ENCODE measurements at regions not wholly inside any gene's neighbourhood (a gene's known extent, or its start where the extent isn't known, plus 50 kb on each side); places are given as distances from the start of the nearest gene placed in this dataset.

- peaks cover 47% of the 10 kb centered on the region for H3K4me1 Mint-ChIP-seq (ENCODE audit: low read depth, unreplicated experiment)
- no peak overlapping the region for H3K4me3 Mint-ChIP-seq (ENCODE audit: unreplicated experiment)
- H3K27me3 ChIP-seq (replicated peaks; ENCODE audit: control insufficient read depth, insufficient read depth, low read length), result no peaks in the 10 kb centered on the region
- H3K9me3 ChIP-seq, result peaks cover 12% of the 10 kb centered on the region; the same call in 1 of the 2 replicates
- H3K36me3 Mint-ChIP-seq (ENCODE audit: insufficient read depth, unreplicated experiment), result peaks cover 10% of the 10 kb centered on the region
- no peaks in the 10 kb centered on the region for H3K27me3 Mint-ChIP-seq (ENCODE audit: insufficient read depth, unreplicated experiment)
- ChIA-PET CTCF (no interaction called here), POLR2A (no interaction called here)
- BruUV-seq (replicated peaks), result no TSS peak
- intact Hi-C loops (cut with micrococcal nuclease; ENCODE audit: unreplicated experiment), result loop anchor here (5.0 kb wide), 1 partner anchor 143 kb away; no protein-coding TSS in a partner anchor
- no peak overlapping the region for H3K4me3 ChIP-seq (ENCODE audit: low read depth, low read length)
- H3K36me3 ChIP-seq (ENCODE audit: control insufficient read depth, insufficient read depth, low read length), result no peaks in the 10 kb centered on the region
- H3K27ac Mint-ChIP-seq (ENCODE audit: unreplicated experiment), result peak overlapping the region; percentile 95
- H3K9me3 Mint-ChIP-seq (ENCODE audit: unreplicated experiment), result no peaks in the 10 kb centered on the region
- peaks cover 69% of the 10 kb centered on the region for H3K4me1 ChIP-seq
- DNase-seq, result no peak
- TF ChIP-seq CTCF (IDR thresholded peaks at IDR 0.05; ENCODE audit: insufficient read depth in 1 of 2, low read depth in 1 of 2, low read length in 1 of 2, severe bottlenecking in 1 of 2, unreplicated experiment in 1 of 2), result no peak
These were observed 357.0 kb downstream of the LRRC70 start for GRCh38 chr5:62935660-62936059.

GRCh38 chr5:62934319-62934718 is 355.7 kb downstream of the LRRC70 start:
- peaks cover 10% of the 10 kb centered on the region for H3K36me3 Mint-ChIP-seq (ENCODE audit: insufficient read depth, unreplicated experiment)
- Histone ChIP-seq H3K27me3 (replicated peaks; ENCODE audit: control insufficient read depth, insufficient read depth, low read length) (no peaks in the 10 kb centered on the region), H3K36me3 (ENCODE audit: control insufficient read depth, insufficient read depth, low read length) (no peaks in the 10 kb centered on the region), H3K9me3 (peaks cover 3% of the 10 kb centered on the region; the same call in 1 of the 2 replicates), H3K4me3 (ENCODE audit: low read depth, low read length) (no peak overlapping the region), H3K4me1 (peaks cover 68% of the 10 kb centered on the region)
- peaks cover 44% of the 10 kb centered on the region for H3K4me1 Mint-ChIP-seq (ENCODE audit: low read depth, unreplicated experiment)
- no peak for TF ChIP-seq CTCF (IDR thresholded peaks at IDR 0.05; ENCODE audit: insufficient read depth in 1 of 2, low read depth in 1 of 2, low read length in 1 of 2, severe bottlenecking in 1 of 2, unreplicated experiment in 1 of 2)
- no peaks in the 10 kb centered on the region for H3K9me3 Mint-ChIP-seq (ENCODE audit: unreplicated experiment)
- BruUV-seq (replicated peaks), result no TSS peak
- H3K27me3 Mint-ChIP-seq (ENCODE audit: insufficient read depth, unreplicated experiment), result no peaks in the 10 kb centered on the region
- ChIA-PET CTCF (no interaction called here), POLR2A (no interaction called here)
- no peak for DNase-seq
- H3K27ac Mint-ChIP-seq (ENCODE audit: unreplicated experiment), result no peak overlapping the region
- intact Hi-C loops (cut with micrococcal nuclease; ENCODE audit: unreplicated experiment), result no loop called here
- no peak overlapping the region for H3K4me3 Mint-ChIP-seq (ENCODE audit: unreplicated experiment)

- no peaks in the 10 kb centered on the region for H3K27me3 ChIP-seq (replicated peaks; ENCODE audit: control insufficient read depth, insufficient read depth, low read length)
- H3K4me3 Mint-ChIP-seq (ENCODE audit: unreplicated experiment), result no peak overlapping the region
- ChIA-PET POLR2A (no interaction called here), CTCF (no interaction called here)
- no peak for DNase-seq
- no TSS peak for BruUV-seq (replicated peaks)
- 0 out of 2 replicates have a peak, but pooled peaks cover 3% of the 10 kb centered on the region for H3K9me3 ChIP-seq
- intact Hi-C loops (cut with micrococcal nuclease; ENCODE audit: unreplicated experiment), result no loop called here
- H3K4me3 ChIP-seq (ENCODE audit: low read depth, low read length), result no peak overlapping the region
- H3K36me3 ChIP-seq (ENCODE audit: control insufficient read depth, insufficient read depth, low read length), result no peaks in the 10 kb centered on the region
- TF ChIP-seq CTCF (IDR thresholded peaks at IDR 0.05; ENCODE audit: insufficient read depth in 1 of 2, low read depth in 1 of 2, low read length in 1 of 2, severe bottlenecking in 1 of 2, unreplicated experiment in 1 of 2), result no peak
- H3K4me1 Mint-ChIP-seq (ENCODE audit: low read depth, unreplicated experiment), result peaks cover 41% of the 10 kb centered on the region
- H3K27me3 Mint-ChIP-seq (ENCODE audit: insufficient read depth, unreplicated experiment), result no peaks in the 10 kb centered on the region
- H3K36me3 Mint-ChIP-seq (ENCODE audit: insufficient read depth, unreplicated experiment), result peaks cover 10% of the 10 kb centered on the region
- H3K9me3 Mint-ChIP-seq (ENCODE audit: unreplicated experiment), result no peaks in the 10 kb centered on the region
- no peak overlapping the region for H3K27ac Mint-ChIP-seq (ENCODE audit: unreplicated experiment)
- peaks cover 67% of the 10 kb centered on the region for H3K4me1 ChIP-seq
These were observed 354.6 kb downstream of the LRRC70 start for GRCh38 chr5:62933261-62933660.
